Stimulated activated CD4-positive, alpha-beta T cell treated with anti-CD3 and anti-CD28 coated beads, Interleukin-15, amount 100 ng/mL, for 24 hours (primary cell): ENCODE measurements at regions not wholly inside any gene's neighbourhood (a gene's known extent, or its start where the extent isn't known, plus 50 kb on each side); places are given as distances from the start of the nearest gene placed in this dataset.
"Not testable (repeated sequence)": the region's sequence is repeated elsewhere in the genome, so short reads cannot be mapped to it uniquely, and the experiment has no call there.

Experiments
- DNase-seq: peaks from one replicate; pipeline ENCODE4 v3.0.0-alpha.2; 2020

- DNase-seq: no peak
Observed at GRCh38 chr10:83678850-83679249, 460.5 kb upstream of the GHITM start.

- DNase-seq: peak; percentile 33
Observed at GRCh38 chr10:83680470-83680891, 458.8 kb upstream of the GHITM start.

- DNase-seq: no peak
Observed at GRCh38 chr10:83682414-83682813, 456.9 kb upstream of the GHITM start.

GRCh38 chr10:83685458-83685857 lies 453.9 kb upstream of the GHITM start:
- DNase-seq: no peak

- no peak for DNase-seq
Observed at GRCh38 chr10:83691791-83692596, 447.3 kb upstream of the GHITM start.

DNA sequence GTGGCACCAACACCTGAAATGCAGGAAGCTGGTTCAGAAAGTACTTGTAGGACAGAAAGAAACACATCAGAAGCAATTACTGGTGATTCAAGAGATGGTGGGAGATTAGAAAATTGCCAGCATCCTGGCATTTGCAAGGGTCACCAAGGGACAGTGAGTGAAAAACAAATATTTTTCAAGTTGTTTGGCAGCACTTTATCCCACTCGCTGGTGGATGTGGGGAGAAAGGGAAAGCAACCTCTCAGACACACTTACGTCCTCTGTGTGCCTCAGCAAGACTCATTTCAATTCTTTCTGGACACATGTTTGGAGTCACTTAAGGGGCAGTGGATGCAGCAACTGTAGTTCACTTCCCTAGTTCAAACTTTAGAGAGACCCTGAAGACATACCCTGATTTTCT lies 440.4 kb upstream of the GHITM start:
- no peak for DNase-seq

- no peak for DNase-seq
Observed at GRCh38 chr10:83701799-83702198, 437.5 kb upstream of the GHITM start.

- DNase-seq: no peak
Observed at GRCh38 chr10:83702731-83703130, 436.6 kb upstream of the GHITM start.

- no peak for DNase-seq
Observed at GRCh38 chr10:83706120-83706519, 433.2 kb upstream of the GHITM start.

DNA sequence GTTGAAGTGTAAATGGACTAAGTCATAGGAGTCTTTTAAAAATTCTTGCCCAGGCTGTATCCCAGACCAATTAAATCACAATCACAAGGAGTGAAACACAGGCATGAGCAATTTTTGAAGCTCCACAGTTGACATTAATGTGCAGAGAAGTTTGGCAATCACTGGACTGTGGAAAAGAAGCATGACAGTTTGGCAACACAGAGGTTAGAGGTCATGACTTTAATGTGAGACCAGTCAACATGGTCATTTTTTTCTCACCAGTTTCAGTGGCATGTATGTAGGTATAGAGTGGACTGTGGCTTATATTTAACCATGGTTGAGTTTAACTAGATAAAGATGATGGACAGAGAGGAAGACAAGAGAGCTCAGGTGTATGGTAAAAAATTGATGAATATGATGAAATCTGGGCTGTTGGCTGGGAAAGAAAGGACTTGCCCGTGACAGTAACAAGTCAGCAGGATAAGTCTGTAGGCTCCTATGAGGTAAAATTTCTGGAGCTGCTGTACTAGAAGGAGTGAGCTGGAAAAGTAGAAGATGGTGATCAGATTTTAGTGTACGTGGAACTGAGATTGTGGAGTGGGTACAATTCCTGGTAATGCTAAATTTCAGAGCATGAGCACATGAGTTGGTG lies 432.2 kb upstream of the GHITM start:
- no peak for DNase-seq

DNA sequence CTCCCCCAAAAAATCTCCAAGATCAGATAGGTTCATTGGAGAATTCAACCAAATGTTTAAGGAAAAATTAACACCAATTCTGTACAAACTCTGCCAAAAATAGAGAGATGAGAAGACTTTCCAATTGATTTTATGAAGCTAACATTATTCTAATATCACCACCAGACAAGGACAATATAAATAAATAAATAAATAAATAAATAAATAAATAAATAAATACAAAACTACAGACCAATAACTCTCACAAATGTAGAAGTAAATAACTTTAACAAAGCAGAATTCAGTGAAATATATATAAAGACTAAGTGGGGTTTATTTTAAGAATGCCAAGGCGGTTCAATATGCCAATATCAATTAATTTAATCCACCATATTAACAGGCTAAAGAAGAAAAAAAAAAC lies 425.9 kb upstream of the GHITM start:
- DNase-seq: no peak

DNA sequence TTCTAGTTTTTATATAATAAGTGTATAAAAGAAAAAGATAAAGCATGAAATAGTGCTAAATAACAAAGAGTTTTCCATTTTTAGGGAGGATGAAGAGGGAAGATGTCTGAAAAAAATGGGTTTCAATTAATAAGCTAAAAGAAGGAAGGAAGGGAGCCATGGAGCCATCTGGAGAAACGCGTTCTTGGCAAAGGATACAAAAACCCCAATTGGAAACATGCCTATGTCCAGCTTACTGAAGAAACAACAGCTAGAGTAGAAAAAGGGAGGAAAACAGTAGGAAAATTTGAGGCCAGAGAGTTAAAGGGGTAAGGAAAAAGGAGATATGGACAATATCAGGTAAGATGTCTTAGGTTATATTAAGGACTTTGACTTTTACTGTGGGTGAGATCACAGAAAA lies 416.2 kb upstream of the GHITM start:
- no peak for DNase-seq

- DNase-seq: no peak
Observed at GRCh38 chr10:83724471-83725241, 414.7 kb upstream of the GHITM start.

- no peak for DNase-seq
Observed at GRCh38 chr10:83725567-83725966, 413.7 kb upstream of the GHITM start.

GRCh38 chr10:83734278-83734677 lies 405.0 kb upstream of the GHITM start:
- DNase-seq: no peak

DNA sequence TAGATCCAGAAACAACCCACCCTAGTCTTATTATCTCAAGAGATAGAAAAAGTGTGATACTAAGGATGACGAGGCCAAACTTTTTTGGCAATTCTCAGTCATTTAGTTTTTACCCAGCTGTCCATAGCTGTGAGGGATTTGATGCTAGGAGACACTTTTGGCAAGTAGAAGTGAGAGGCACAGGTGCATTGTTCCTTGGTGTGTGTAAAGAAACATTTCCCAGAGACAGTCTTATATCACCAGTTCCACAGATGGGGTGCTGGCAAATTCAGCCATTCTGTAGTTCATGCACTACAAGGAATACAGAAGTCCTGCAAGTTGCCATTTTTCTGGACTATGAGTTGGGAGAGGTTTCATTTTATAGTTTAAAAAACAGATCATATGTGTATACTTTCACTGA lies 403.3 kb upstream of the GHITM start:
- no peak for DNase-seq

DNA sequence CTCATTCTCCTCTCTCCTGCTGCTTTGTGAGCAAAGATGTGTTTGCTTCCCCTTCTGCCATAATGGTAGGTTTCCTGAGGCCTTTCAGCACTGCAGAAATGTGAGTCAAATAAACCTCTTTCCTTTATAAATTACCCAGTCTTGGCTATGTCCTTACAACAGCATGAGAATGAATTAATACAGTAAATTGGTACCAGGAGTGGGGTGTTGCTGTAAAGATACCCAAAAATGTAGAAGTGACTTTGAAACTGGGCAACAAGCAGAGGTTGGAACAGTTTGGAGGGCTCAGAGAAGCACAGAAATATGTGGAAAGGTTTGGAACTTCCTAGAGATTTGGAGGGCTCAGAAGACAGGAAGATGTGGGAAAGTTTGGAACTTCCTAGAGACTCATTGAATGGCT lies 388.7 kb upstream of the GHITM start:
- DNase-seq: no peak

DNA sequence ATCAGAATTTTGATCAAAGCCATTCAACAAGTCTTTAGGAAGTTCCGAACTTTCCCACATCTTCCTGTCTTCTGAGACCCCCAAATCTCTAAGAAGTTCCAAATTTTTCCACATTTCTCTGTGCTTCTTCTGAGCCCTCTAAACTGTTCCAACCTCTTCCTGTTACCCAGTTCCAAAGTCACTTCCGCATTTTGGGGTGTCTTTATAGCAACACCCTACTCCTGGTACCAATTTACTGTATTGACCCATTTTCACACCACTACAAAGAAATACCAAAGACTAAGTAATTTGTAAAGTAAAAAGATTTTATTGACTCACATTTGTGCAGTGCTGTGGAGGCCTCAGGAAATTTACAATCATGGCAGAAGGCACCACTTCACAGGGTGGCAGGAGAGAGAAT lies 385.8 kb upstream of the GHITM start:
- no peak for DNase-seq

- no peak for DNase-seq
Observed at GRCh38 chr10:83754857-83755256, 384.5 kb upstream of the GHITM start.

GRCh38 chr10:83760142-83760541 lies 379.2 kb upstream of the GHITM start:
- DNase-seq: no peak

- DNase-seq: no peak
Observed at GRCh38 chr10:83764666-83765065, 374.6 kb upstream of the GHITM start.

DNA sequence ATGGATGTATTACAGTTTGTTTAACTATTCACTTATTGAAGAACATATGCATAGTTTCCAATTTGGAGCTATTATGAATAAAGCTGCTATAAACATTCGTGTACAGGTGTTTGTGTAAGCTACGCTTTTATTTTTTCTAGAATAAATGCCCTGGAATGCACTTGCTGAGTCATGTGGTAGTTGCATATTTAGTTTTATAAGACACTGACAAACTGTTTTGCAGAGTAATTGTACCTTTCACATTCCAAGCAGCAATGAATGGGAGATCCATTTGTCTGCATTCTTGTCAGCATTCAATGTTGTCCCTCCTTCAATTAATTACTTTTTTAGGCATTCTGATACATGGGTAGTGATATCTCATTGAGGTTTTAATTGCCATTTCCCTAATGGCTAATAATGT lies 373.6 kb upstream of the GHITM start:
- no peak for DNase-seq

GRCh38 chr10:83769281-83769820 lies 370.0 kb upstream of the GHITM start:
- no peak for DNase-seq

GRCh38 chr10:83786701-83787100 lies 352.6 kb upstream of the GHITM start:
- DNase-seq: not testable (repeated sequence)
